ENCODE measurements at regions not wholly inside any gene's neighbourhood (a gene's known extent, or its start where the extent isn't known, plus 50 kb on each side); places are given as distances from the start of the nearest gene placed in this dataset.

- ATAC-seq: no peak
- Histone ChIP-seq H3K4me1 (no peaks in the 10 kb centered on the region), H3K4me3 (no peak overlapping the region), H3K27ac (no peak overlapping the region), H3K27me3 (no peaks in the 10 kb centered on the region), H3K36me3 (no peaks in the 10 kb centered on the region), H3K9me3 (no peaks in the 10 kb centered on the region)
- TF ChIP-seq, protein P1, sequence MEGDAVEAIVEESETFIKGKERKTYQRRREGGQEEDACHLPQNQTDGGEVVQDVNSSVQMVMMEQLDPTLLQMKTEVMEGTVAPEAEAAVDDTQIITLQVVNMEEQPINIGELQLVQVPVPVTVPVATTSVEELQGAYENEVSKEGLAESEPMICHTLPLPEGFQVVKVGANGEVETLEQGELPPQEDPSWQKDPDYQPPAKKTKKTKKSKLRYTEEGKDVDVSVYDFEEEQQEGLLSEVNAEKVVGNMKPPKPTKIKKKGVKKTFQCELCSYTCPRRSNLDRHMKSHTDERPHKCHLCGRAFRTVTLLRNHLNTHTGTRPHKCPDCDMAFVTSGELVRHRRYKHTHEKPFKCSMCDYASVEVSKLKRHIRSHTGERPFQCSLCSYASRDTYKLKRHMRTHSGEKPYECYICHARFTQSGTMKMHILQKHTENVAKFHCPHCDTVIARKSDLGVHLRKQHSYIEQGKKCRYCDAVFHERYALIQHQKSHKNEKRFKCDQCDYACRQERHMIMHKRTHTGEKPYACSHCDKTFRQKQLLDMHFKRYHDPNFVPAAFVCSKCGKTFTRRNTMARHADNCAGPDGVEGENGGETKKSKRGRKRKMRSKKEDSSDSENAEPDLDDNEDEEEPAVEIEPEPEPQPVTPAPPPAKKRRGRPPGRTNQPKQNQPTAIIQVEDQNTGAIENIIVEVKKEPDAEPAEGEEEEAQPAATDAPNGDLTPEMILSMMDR (IDR thresholded peaks at IDR 0.05): no peak
- DNase-seq: no peak
- intact Hi-C loops (cut with DNase I): no loop called here
Measured at GRCh38 chr20:20795119-20795518, 82.7 kb upstream of the RALGAPA2 start.

DNA sequence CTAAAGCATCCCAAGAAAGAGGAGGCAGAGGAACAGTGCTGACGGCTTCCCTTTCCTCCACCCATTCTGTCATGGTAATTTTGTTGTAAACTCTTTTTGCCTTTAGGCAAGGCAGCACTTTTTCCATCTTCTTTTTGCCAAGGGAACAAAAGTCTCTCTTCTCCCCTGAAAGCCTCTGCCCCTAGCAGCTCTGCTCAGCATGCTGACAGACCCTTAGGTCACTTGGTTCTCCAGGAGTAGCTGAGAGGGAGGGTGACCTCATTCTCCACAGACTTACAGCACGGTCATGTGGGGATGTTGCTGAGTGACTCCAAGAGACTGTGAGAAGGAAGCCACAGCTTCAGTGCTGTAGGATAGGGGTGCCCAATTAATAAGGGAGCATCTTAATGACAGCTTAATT, 81.1 kb upstream of the RALGAPA2 start:
- H3K9me3 ChIP-seq: no peaks in the 10 kb centered on the region
- TF ChIP-seq, protein P1 (IDR thresholded peaks at IDR 0.05): no peak
- no peaks in the 10 kb centered on the region for H3K36me3 ChIP-seq
- no peaks in the 10 kb centered on the region for H3K27me3 ChIP-seq
- DNase-seq: no peak
- no peaks in the 10 kb centered on the region for H3K4me1 ChIP-seq
- H3K27ac ChIP-seq: no peak overlapping the region
- intact Hi-C loops (cut with DNase I): no loop called here
- no peak overlapping the region for H3K4me3 ChIP-seq
- no peak for ATAC-seq

DNA sequence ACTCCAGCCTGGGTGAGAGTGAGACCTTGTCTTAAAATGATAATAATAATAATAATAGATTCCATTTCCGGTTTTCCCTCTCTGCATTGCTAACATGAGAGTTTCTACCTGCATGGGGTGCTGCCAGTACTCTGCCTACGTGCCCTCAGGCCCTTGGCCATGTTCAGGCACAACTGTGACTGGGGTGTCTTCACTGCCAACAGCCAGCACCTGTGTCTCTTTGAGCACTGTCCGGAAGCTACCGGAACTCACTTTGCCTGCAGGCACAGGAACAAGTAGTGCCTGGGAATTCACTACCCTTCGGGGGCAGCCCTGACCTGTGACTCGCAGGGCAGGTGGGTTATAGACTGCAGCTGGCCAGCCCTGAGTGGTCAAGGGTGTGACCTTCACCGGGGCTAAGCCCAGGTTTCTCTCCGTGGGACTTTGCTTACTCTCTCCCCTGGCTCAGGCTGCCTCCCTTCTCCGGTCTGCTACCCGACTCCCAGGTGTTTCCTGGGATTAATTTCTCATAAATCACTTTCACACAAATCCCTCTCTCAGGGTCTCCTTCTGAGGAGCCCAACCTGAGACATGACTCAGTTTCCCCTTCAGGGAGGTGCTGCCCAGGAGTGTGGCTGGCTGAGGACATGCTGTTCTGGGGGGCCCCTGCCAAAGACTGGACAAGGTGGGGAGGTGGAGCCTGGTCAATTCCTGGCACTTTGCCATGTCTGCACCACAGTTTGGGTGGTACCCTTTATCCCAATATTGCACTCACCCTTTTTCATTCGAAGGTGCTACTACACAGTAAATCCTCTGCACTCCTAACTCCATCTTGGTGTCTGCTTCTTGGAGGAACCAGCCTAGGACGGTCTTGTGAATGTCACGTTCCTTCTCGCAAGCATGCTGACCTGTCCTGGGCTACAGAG, 79.5 kb upstream of the RALGAPA2 start:
- Histone ChIP-seq H3K4me3 (no peak overlapping the region), H3K9me3 (no peaks in the 10 kb centered on the region)
- ATAC-seq: no peak

DNA sequence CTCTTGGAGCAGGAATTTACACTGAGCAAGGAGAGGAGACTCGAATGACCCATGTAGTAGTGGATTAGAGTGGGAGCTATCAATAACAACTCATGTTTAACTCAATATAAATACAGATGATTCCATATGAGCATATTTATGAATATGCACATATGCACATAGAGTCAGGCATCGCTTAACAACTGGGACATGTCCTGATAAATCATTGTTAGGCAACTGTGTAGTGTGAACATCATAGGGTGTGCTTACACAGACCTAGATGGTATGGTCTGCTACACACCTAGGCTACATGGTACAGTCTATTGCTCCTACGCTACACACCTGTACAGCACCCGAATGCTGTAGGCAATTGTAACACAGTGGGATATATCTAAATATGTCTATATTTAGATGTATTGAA, 75.9 kb upstream of the RALGAPA2 start:
- Histone ChIP-seq H3K4me3 (no peak overlapping the region), H3K4me1 (no peaks in the 10 kb centered on the region), H3K9me3 (no peaks in the 10 kb centered on the region), H3K27ac (no peak overlapping the region), H3K27me3 (no peaks in the 10 kb centered on the region), H3K36me3 (no peaks in the 10 kb centered on the region)
- no peak for ATAC-seq
- intact Hi-C loops (cut with DNase I): no loop called here
- TF ChIP-seq, protein P1 (IDR thresholded peaks at IDR 0.05): no peak
- no peak for DNase-seq

More for the DNA sequence above, 79.5 kb upstream of the RALGAPA2 start:
- no peak overlapping the region for H3K27ac ChIP-seq
- no peak for DNase-seq
- no peaks in the 10 kb centered on the region for H3K4me1 ChIP-seq
- TF ChIP-seq, protein P1 (IDR thresholded peaks at IDR 0.05): no peak
- H3K36me3 ChIP-seq: no peaks in the 10 kb centered on the region
- no peaks in the 10 kb centered on the region for H3K27me3 ChIP-seq
- intact Hi-C loops (cut with DNase I): no loop called here

GRCh38 chr20:20786428-20786827, 74.0 kb upstream of the RALGAPA2 start:
- Histone ChIP-seq H3K9me3 (no peaks in the 10 kb centered on the region), H3K27me3 (no peaks in the 10 kb centered on the region), H3K4me3 (no peak overlapping the region), H3K4me1 (peaks cover 18% of the 10 kb centered on the region), H3K27ac (no peak overlapping the region), H3K36me3 (no peaks in the 10 kb centered on the region)
- TF ChIP-seq, protein P1 (IDR thresholded peaks at IDR 0.05): no peak
- ATAC-seq: peak; percentile 85
- intact Hi-C loops (cut with DNase I): no loop called here
- DNase-seq: no peak

All from upper lobe of right lung (tissue), 1 donor.